Immature natural killer cell (primary cell): ENCODE measurements at regions not wholly inside any gene's neighbourhood (a gene's known extent, or its start where the extent isn't known, plus 50 kb on each side); places are given as distances from the start of the nearest gene placed in this dataset.

Experiments used
- DNase-seq, 3 donors: peaks; one replicate each; pipeline ENCODE4 v3.0.0; 2022; ENCODE audit warnings: mixed read lengths in 1 of 3
- H3K27ac Mint-ChIP-seq, 6 donors: one replicate each; pipeline ENCODE4 v1.8.0; 2020; ENCODE audit warnings: mixed read lengths in 6 of 6, mild to moderate bottlenecking in 5 of 6, inconsistent platforms in 4 of 6, moderate library complexity in 3 of 6
- H3K27me3 Mint-ChIP-seq, 3 donors: one replicate each; pipeline ENCODE4 v1.8.0; 2020 to 2021; ENCODE audit warnings: low read depth in 3 of 3, mild to moderate bottlenecking in 3 of 3, mixed read lengths in 3 of 3, moderate library complexity in 3 of 3, inconsistent platforms in 1 of 3
- H3K36me3 Mint-ChIP-seq, 3 donors: one replicate each; pipeline ENCODE4 v1.8.0; 2020; ENCODE audit warnings: mixed read lengths in 3 of 3, inconsistent platforms in 2 of 3, mild to moderate bottlenecking in 2 of 3
- H3K4me1 Mint-ChIP-seq, 2 donors: one replicate each; pipeline ENCODE4 v1.8.0; 2020; ENCODE audit warnings: inconsistent platforms in 2 of 2, mild to moderate bottlenecking in 2 of 2, mixed read lengths in 2 of 2, moderate library complexity in 1 of 2
- H3K4me3 Mint-ChIP-seq, 5 donors: one replicate each; pipeline ENCODE4 v1.8.0; 2020; ENCODE audit warnings: mild to moderate bottlenecking in 5 of 5, mixed read lengths in 5 of 5, inconsistent platforms in 3 of 5, moderate library complexity in 3 of 5
- H3K9me3 Mint-ChIP-seq, 6 donors: one replicate each; pipeline ENCODE4 v1.8.0; 2020; ENCODE audit warnings: mild to moderate bottlenecking in 6 of 6, mixed read lengths in 6 of 6, inconsistent platforms in 4 of 6, moderate library complexity in 3 of 6

DNA sequence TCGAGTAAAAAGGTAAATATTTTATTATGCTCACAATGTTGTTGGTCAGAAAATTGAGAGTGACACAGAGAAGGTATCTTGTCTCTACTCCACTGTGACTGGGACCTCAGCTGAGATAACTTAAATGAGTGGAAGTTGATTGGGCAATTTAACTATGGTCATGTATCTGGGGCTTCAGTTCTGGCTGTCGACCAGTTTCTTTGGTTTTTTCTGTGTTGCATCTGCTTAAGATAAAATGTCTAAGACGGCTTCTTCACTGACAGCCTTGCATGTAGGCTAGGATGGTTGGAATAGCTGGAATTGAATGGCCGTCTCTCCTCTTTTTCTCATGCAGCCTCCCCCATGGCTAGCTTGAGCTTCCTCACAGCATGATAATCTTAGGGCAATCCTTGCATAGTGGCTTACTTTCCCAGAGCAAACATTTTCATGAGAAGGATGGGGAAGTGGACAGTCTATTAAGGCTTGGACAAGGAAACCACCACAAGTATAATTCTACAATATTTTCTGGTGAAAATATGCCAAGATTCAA, 433.7 kb downstream of the KIF2B start:
- Mint-ChIP-seq H3K36me3 (no peaks in the 10 kb centered on the region), H3K9me3 (peaks cover 0 to 26% (median 14%) of the 10 kb centered on the region in 6 donors), H3K4me3 (no peak overlapping the region), H3K27ac (no peak overlapping the region), H3K4me1 (no peaks in the 10 kb centered on the region), H3K27me3 (no peaks in the 10 kb centered on the region)
- DNase-seq: no peak

- H3K4me1 Mint-ChIP-seq: no peaks in the 10 kb centered on the region
- no peaks in the 10 kb centered on the region for H3K36me3 Mint-ChIP-seq
- H3K9me3 Mint-ChIP-seq: peaks cover 0 to 31% (median 18%) of the 10 kb centered on the region in 6 donors
- no peaks in the 10 kb centered on the region for H3K27me3 Mint-ChIP-seq
- H3K27ac Mint-ChIP-seq: no peak overlapping the region
- H3K4me3 Mint-ChIP-seq: no peak overlapping the region
- DNase-seq: no peak
Observed at GRCh38 chr17:54257440-54257839, 434.7 kb downstream of the KIF2B start.

DNA sequence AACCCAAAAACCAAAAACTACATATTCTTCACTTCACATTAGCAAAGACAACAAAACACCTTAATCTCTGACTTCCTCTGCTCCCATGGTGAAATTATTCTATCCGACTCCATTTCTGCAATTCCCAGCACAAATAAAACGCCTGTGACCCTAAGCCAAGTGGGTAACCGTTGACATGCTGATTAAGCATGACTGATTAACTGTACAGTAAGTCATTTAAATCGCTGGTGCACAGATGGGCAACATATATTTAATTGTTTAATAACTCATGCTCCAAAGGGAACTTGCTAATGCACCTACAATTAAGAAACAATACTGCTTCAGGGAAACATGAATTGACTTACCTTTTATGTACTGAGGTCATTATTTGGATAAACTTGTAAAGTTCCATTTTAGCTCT, 436.7 kb downstream of the KIF2B start:
- no peaks in the 10 kb centered on the region for H3K27me3 Mint-ChIP-seq
- H3K9me3 Mint-ChIP-seq: peaks cover 2 to 40% (median 22%) of the 10 kb centered on the region in 6 donors
- peaks cover 0 to under 1% (median 0%) of the 10 kb centered on the region in 3 donors for H3K36me3 Mint-ChIP-seq

GRCh38 chr17:54261465-54261864, 438.7 kb downstream of the KIF2B start:
- Mint-ChIP-seq H3K27ac (no peak overlapping the region), H3K4me1 (no peaks in the 10 kb centered on the region), H3K4me3 (no peak overlapping the region), H3K27me3 (peaks cover 0 to 2% (median 0%) of the 10 kb centered on the region in 3 donors), H3K36me3 (peaks cover 0 to 4% (median 0%) of the 10 kb centered on the region in 3 donors), H3K9me3 (peaks cover 7 to 44% (median 28%) of the 10 kb centered on the region in 6 donors)
- no peak for DNase-seq

More for the DNA sequence above, 436.7 kb downstream of the KIF2B start:
- Mint-ChIP-seq H3K4me1 (no peaks in the 10 kb centered on the region), H3K4me3 (no peak overlapping the region), H3K27ac (no peak overlapping the region)
- DNase-seq: no peak

DNA sequence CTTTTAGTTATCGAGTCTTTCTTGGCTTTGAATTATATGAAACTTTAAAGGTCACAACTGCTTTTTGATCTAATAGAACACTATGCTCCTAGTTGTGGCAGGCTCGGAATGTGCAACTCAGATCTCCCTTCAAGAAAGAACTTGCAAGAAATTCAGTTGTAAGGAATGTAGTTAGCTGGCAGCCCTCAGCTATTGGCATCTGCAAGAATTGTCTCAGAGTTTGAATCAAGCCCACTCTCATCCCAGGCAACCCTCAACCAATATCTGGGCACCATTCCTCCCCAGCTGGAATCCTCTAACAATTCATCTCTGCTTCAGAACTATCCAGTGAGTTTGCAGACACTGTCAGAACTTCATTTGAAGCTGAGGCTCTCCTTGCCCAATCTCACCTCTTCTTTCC, 447.2 kb downstream of the KIF2B start:
- Mint-ChIP-seq H3K9me3 (peaks cover 7 to 50% (median 19%) of the 10 kb centered on the region in 6 donors), H3K27ac (no peak overlapping the region), H3K36me3 (peaks cover 0 to 2% (median 0%) of the 10 kb centered on the region in 3 donors), H3K4me1 (no peaks in the 10 kb centered on the region), H3K4me3 (no peak overlapping the region), H3K27me3 (peaks cover 1 to 3% (median 2%) of the 10 kb centered on the region in 3 donors)
- no peak for DNase-seq

GRCh38 chr17:54270499-54270898, 447.8 kb downstream of the KIF2B start:
- Mint-ChIP-seq H3K36me3 (peaks cover 0 to 2% (median 0%) of the 10 kb centered on the region in 3 donors), H3K4me3 (no peak overlapping the region), H3K27ac (no peak overlapping the region), H3K27me3 (peaks cover 1 to 3% (median 2%) of the 10 kb centered on the region in 3 donors), H3K9me3 (peaks cover 7 to 50% (median 18%) of the 10 kb centered on the region in 6 donors), H3K4me1 (no peaks in the 10 kb centered on the region)
- no peak for DNase-seq

- DNase-seq: no peak
- H3K4me3 Mint-ChIP-seq: no peak overlapping the region
- peaks cover 0 to 3% (median 0%) of the 10 kb centered on the region in 3 donors for H3K36me3 Mint-ChIP-seq
- H3K4me1 Mint-ChIP-seq: no peaks in the 10 kb centered on the region
- peaks cover 10 to 31% (median 17%) of the 10 kb centered on the region in 6 donors for H3K9me3 Mint-ChIP-seq
- peaks cover 0 to 2% (median 2%) of the 10 kb centered on the region in 3 donors for H3K27me3 Mint-ChIP-seq
- H3K27ac Mint-ChIP-seq: no peak overlapping the region
Observed at GRCh38 chr17:54277868-54278267, 455.1 kb downstream of the KIF2B start.

- DNase-seq: no peak
- Mint-ChIP-seq H3K9me3 (peaks cover 10 to 40% (median 20%) of the 10 kb centered on the region in 6 donors), H3K27me3 (peaks cover 0 to 3% (median 2%) of the 10 kb centered on the region in 3 donors), H3K36me3 (peaks cover 0 to 3% (median 3%) of the 10 kb centered on the region in 3 donors), H3K27ac (no peak overlapping the region), H3K4me3 (no peak overlapping the region), H3K4me1 (no peaks in the 10 kb centered on the region)
Observed at GRCh38 chr17:54280741-54281140, 458.0 kb downstream of the KIF2B start.

DNA sequence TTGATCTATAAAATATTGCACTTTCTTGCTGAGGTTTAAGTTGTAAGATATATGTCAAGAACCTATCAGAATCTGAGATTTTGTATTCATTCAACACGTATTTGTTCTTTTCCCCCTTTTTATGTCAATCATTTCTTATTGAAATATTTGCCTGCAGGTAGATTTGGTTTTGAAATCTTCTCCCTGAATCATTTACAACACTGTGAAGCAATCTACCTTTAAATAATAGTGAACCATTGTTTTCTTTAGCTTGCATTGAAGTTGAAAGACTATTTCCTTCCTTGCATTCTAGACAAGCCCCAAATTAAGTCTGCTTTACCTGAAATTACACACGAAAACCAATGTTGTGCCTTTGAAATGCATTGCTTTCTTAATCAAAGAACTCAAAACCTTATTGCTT, 460.2 kb downstream of the KIF2B start:
- peaks cover 0 to 3% (median 0%) of the 10 kb centered on the region in 3 donors for H3K36me3 Mint-ChIP-seq
- H3K27ac Mint-ChIP-seq: no peak overlapping the region
- peaks cover 0 to 3% (median 2%) of the 10 kb centered on the region in 3 donors for H3K27me3 Mint-ChIP-seq
- no peaks in the 10 kb centered on the region for H3K4me1 Mint-ChIP-seq
- no peak overlapping the region for H3K4me3 Mint-ChIP-seq
- peaks cover 9 to 48% (median 17%) of the 10 kb centered on the region in 6 donors for H3K9me3 Mint-ChIP-seq
- DNase-seq: no peak

DNA sequence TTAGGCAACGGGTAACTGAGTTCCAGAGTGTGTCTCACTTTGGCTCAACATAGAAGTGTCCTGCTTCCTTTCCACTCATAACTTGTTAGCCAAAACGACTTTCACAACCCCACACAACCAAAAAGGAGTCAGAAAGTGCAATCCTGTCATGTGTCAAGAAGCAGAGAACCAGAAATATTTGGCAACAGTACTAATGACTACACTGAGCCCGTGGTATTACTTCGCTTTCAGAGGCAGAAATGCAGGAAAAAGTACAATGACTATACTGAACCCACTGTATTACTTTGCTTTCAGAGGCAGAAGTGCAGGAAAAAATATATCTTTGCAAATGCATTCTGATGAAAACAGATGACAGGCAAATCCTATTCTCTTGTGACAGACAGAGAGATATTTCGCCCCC, 484.6 kb downstream of the KIF2B start:
- H3K4me1 Mint-ChIP-seq: no peaks in the 10 kb centered on the region
- DNase-seq: no peak
- H3K36me3 Mint-ChIP-seq: no peaks in the 10 kb centered on the region
- H3K27ac Mint-ChIP-seq: no peak overlapping the region
- peaks cover 0 to 4% (median 0%) of the 10 kb centered on the region in 3 donors for H3K27me3 Mint-ChIP-seq
- no peak overlapping the region for H3K4me3 Mint-ChIP-seq
- peaks cover 0 to 17% (median 6%) of the 10 kb centered on the region in 6 donors for H3K9me3 Mint-ChIP-seq

GRCh38 chr17:54324813-54325212, 502.1 kb downstream of the KIF2B start:
- H3K27ac Mint-ChIP-seq: no peak overlapping the region
- peaks cover 14 to 35% (median 23%) of the 10 kb centered on the region in 6 donors for H3K9me3 Mint-ChIP-seq
- H3K4me1 Mint-ChIP-seq: no peaks in the 10 kb centered on the region
- H3K4me3 Mint-ChIP-seq: no peak overlapping the region
- H3K36me3 Mint-ChIP-seq: peaks cover 0 to 3% (median 0%) of the 10 kb centered on the region in 3 donors
- no peak for DNase-seq
- H3K27me3 Mint-ChIP-seq: peaks cover 0 to 3% (median 3%) of the 10 kb centered on the region in 3 donors

- no peak overlapping the region for H3K27ac Mint-ChIP-seq
- no peaks in the 10 kb centered on the region for H3K4me1 Mint-ChIP-seq
- peaks cover 2 to 41% (median 20%) of the 10 kb centered on the region in 6 donors for H3K9me3 Mint-ChIP-seq
- no peak overlapping the region for H3K4me3 Mint-ChIP-seq
- no peak for DNase-seq
- peaks cover 0 to 3% (median 2%) of the 10 kb centered on the region in 3 donors for H3K27me3 Mint-ChIP-seq
- no peaks in the 10 kb centered on the region for H3K36me3 Mint-ChIP-seq
Observed at GRCh38 chr17:54339731-54340130, 517.0 kb downstream of the KIF2B start.

- DNase-seq: no peak
- Mint-ChIP-seq H3K9me3 (peaks cover 4 to 41% (median 12%) of the 10 kb centered on the region in 6 donors), H3K36me3 (peaks cover 0 to 3% (median 0%) of the 10 kb centered on the region in 3 donors), H3K27ac (no peak overlapping the region), H3K27me3 (no peaks in the 10 kb centered on the region), H3K4me3 (no peak overlapping the region), H3K4me1 (no peaks in the 10 kb centered on the region)
Observed at GRCh38 chr17:54347495-54347894, 524.8 kb downstream of the KIF2B start.

DNA sequence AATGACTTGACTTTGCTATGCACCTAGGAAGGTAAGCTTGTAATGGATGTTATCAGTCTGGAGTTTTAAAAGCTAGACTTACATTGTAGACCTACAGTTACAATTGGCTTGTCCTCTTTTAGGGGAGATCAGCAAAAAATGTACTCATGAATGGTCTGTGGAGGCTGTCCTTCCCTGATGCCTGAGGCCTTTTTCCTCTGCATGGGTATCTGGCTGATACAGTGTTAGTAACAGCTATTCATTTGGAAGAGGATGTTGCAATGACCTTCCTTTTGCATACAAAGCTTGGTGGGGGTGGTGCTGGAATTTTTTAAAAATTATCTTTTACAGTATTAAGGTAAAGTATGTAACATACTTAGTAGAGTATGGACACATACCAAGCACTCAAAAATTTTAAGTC, 525.5 kb downstream of the KIF2B start:
- no peak overlapping the region for H3K27ac Mint-ChIP-seq
- no peaks in the 10 kb centered on the region for H3K4me1 Mint-ChIP-seq
- DNase-seq: no peak
- H3K36me3 Mint-ChIP-seq: peaks cover 0 to 3% (median 0%) of the 10 kb centered on the region in 3 donors
- no peaks in the 10 kb centered on the region for H3K27me3 Mint-ChIP-seq
- H3K4me3 Mint-ChIP-seq: no peak overlapping the region
- H3K9me3 Mint-ChIP-seq: peaks cover 6 to 36% (median 12%) of the 10 kb centered on the region in 6 donors
